ENCODE measurements at regions not wholly inside any gene's neighbourhood (a gene's known extent, or its start where the extent isn't known, plus 50 kb on each side); places are given as distances from the start of the nearest gene placed in this dataset.

GRCh38 chr4:125849869-125850268 is 535.1 kb downstream of the FAT4 start:
- no peak overlapping the region for H3K4me3 ChIP-seq (ENCODE audit: control insufficient read depth, low read depth, low read length)
- no peak for TF ChIP-seq CTCF (conservative IDR thresholded peaks at IDR 0.05; ENCODE audit: control insufficient read depth, insufficient read depth, low read depth, low read length)
- peak; percentile 58 for DNase-seq (ENCODE audit: low read depth)

- no peak overlapping the region for H3K4me3 ChIP-seq (ENCODE audit: control insufficient read depth, low read depth, low read length)
- DNase-seq (ENCODE audit: low read depth) = peak; percentile 54
- TF ChIP-seq CTCF (conservative IDR thresholded peaks at IDR 0.05; ENCODE audit: control insufficient read depth, insufficient read depth, low read depth, low read length) = no peak
These were observed 577.0 kb downstream of the FAT4 start for GRCh38 chr4:125891597-125892258.

- TF ChIP-seq CTCF (conservative IDR thresholded peaks at IDR 0.05; ENCODE audit: control insufficient read depth, insufficient read depth, low read depth, low read length) = no peak
- H3K4me3 ChIP-seq (ENCODE audit: control insufficient read depth, low read depth, low read length) = no peak overlapping the region
- DNase-seq (ENCODE audit: low read depth) = no peak
These were observed 590.0 kb downstream of the FAT4 start for GRCh38 chr4:125904802-125905201.

- DNase-seq (ENCODE audit: low read depth) = no peak
- TF ChIP-seq CTCF (conservative IDR thresholded peaks at IDR 0.05; ENCODE audit: control insufficient read depth, insufficient read depth, low read depth, low read length) = no peak
- no peak overlapping the region for H3K4me3 ChIP-seq (ENCODE audit: control insufficient read depth, low read depth, low read length)
These were observed 596.3 kb downstream of the FAT4 start for GRCh38 chr4:125911058-125911457.

GRCh38 chr4:125911481-125911880 is 596.7 kb downstream of the FAT4 start:
- no peak for TF ChIP-seq CTCF (conservative IDR thresholded peaks at IDR 0.05; ENCODE audit: control insufficient read depth, insufficient read depth, low read depth, low read length)
- no peak overlapping the region for H3K4me3 ChIP-seq (ENCODE audit: control insufficient read depth, low read depth, low read length)
- DNase-seq (ENCODE audit: low read depth) = no peak

GRCh38 chr4:125917559-125917958 is 602.8 kb downstream of the FAT4 start:
- no peak for TF ChIP-seq CTCF (conservative IDR thresholded peaks at IDR 0.05; ENCODE audit: control insufficient read depth, insufficient read depth, low read depth, low read length)
- H3K4me3 ChIP-seq (ENCODE audit: control insufficient read depth, low read depth, low read length) = no peak overlapping the region
- DNase-seq (ENCODE audit: low read depth) = no peak

GRCh38 chr4:125928652-125929051 is 613.9 kb downstream of the FAT4 start:
- no peak overlapping the region for H3K4me3 ChIP-seq (ENCODE audit: control insufficient read depth, low read depth, low read length)
- DNase-seq (ENCODE audit: low read depth) = no peak
- TF ChIP-seq CTCF (conservative IDR thresholded peaks at IDR 0.05; ENCODE audit: control insufficient read depth, insufficient read depth, low read depth, low read length) = no peak
